ENCODE measurements at regions not wholly inside any gene's neighbourhood (a gene's known extent, or its start where the extent isn't known, plus 50 kb on each side); places are given as distances from the start of the nearest gene placed in this dataset.

- H3K79me2 ChIP-seq (ENCODE audit: insufficient read depth, low read length): no peaks in the 10 kb centered on the region
- no peaks in the 10 kb centered on the region for H3K36me3 ChIP-seq (ENCODE audit: control insufficient read depth in 1 of 2, insufficient read depth in 2 of 2, low read length in 2 of 2)
- TF ChIP-seq EGR1 (IDR thresholded peaks at IDR 0.05; ENCODE audit: low read depth) (no peak), POLR2AphosphoS5 (IDR thresholded peaks at IDR 0.05; ENCODE audit: low read depth, low read length) (no peak), CTCF (IDR thresholded peaks at IDR 0.05 in 2 of 3, conservative IDR thresholded peaks at IDR 0.05 in 1 of 3; ENCODE audit: borderline replicate concordance in 1 of 3, insufficient read depth in 1 of 3, low read depth in 2 of 3, low read length in 2 of 3) (no peak), YY1 (IDR thresholded peaks at IDR 0.05; ENCODE audit: extremely low read depth, insufficient replicate concordance, low read depth, low read length) (no peak), REST (IDR thresholded peaks at IDR 0.05; ENCODE audit: low read depth) (no peak), MAX (IDR thresholded peaks at IDR 0.05) (no peak)
- H3K27ac ChIP-seq (ENCODE audit: low read depth, low read length): no peak overlapping the region
- CTCF ChIA-PET: no interaction called here
- H2AFZ ChIP-seq (ENCODE audit: low read depth, low read length, poor library complexity, severe bottlenecking): no peak overlapping the region
- H3K27me3 ChIP-seq (ENCODE audit: insufficient read depth, low read length): peaks cover 4% of the 10 kb centered on the region; the same call in 1 of the 2 replicates
- H3K4me1 ChIP-seq (ENCODE audit: control insufficient read depth in 1 of 2, insufficient read depth in 2 of 2, low read length in 2 of 2): no peaks in the 10 kb centered on the region
- no peak overlapping the region for H3K4me3 ChIP-seq (replicated peaks in 1 of 2; ENCODE audit: low read depth in 1 of 2, low read length in 2 of 2)
- intact Hi-C loops (cut with micrococcal nuclease): no loop called here
- no TSS peak for BruUV-seq (replicated peaks)
- ATAC-seq: no peak
- DNase-seq (ENCODE audit: low read depth, low spot score): no peak
- no peak overlapping the region for H3K9ac ChIP-seq (ENCODE audit: low read length)
- POLR2A ChIA-PET: no interaction called here
- no peaks in the 10 kb centered on the region; the same call in 1 of the 2 replicates for H4K20me1 ChIP-seq (ENCODE audit: insufficient read depth)
- H3K4me2 ChIP-seq (ENCODE audit: low read length): no peak overlapping the region
- RAD21 ChIA-PET (ENCODE audit: low non-redundant PET in 1 of 2, low total read pairs in 2 of 2, uncharacterized antibody in 2 of 2, unreplicated experiment in 2 of 2): no interaction called here
- no peaks in the 10 kb centered on the region for H3K9me3 ChIP-seq (ENCODE audit: control insufficient read depth in 1 of 2, insufficient read depth in 1 of 2, low read depth in 1 of 2, low read length in 2 of 2)
- no peaks in the 10 kb centered on the region for H3K9me2 ChIP-seq (ENCODE audit: insufficient read depth)
These were observed 163.8 kb downstream of the DIRAS2 start for GRCh38 chr9:90478821-90479220.
